Activated CD4-positive, alpha-beta T cell treated with anti-CD3 and anti-CD28 coated beads, Interleukin-2, amount 50 U/mL, for 16 hours (primary cell): ENCODE measurements at regions not wholly inside any gene's neighbourhood (a gene's known extent, or its start where the extent isn't known, plus 50 kb on each side); places are given as distances from the start of the nearest gene placed in this dataset.
A peak's percentile ranks its signal among the peaks of the same experiment; 100 is the strongest.

ENCODE experiments used
- DNase-seq: peaks from one replicate; pipeline ENCODE4 v3.0.0-alpha.2; 2020

- DNase-seq: peak; percentile 61
These were observed 61.1 kb upstream of the SLC22A16 start for GRCh38 chr6:110537208-110538123.

- DNase-seq: no peak
These were observed 58.5 kb upstream of the SLC22A16 start for GRCh38 chr6:110534731-110535492.

GRCh38 chr6:110532431-110532830, 56.0 kb upstream of the SLC22A16 start:
- DNase-seq: no peak

GRCh38 chr6:110530671-110531070, 54.3 kb upstream of the SLC22A16 start:
- no peak for DNase-seq

- no peak for DNase-seq
These were observed 53.5 kb upstream of the SLC22A16 start for GRCh38 chr6:110529907-110530306.

- DNase-seq: no peak
These were observed 52.9 kb upstream of the SLC22A16 start for GRCh38 chr6:110529355-110529754.

GRCh38 chr6:110528930-110529325, 52.5 kb upstream of the SLC22A16 start:
- DNase-seq: no peak

GRCh38 chr6:110528101-110528929, 51.9 kb upstream of the SLC22A16 start:
- DNase-seq: peak; percentile 65

- DNase-seq: no peak
These were observed 51.1 kb upstream of the SLC22A16 start for GRCh38 chr6:110527516-110527915.

- no peak for DNase-seq
These were observed 50.3 kb upstream of the SLC22A16 start for GRCh38 chr6:110526726-110527125.
